ENCODE measurements at regions not wholly inside any gene's neighbourhood (a gene's known extent, or its start where the extent isn't known, plus 50 kb on each side); places are given as distances from the start of the nearest gene placed in this dataset.

- Mint-ChIP-seq H3K4me1 (peaks cover 18% of the 10 kb centered on the region), H3K27me3 (ENCODE audit: low read depth) (peaks cover 27% of the 10 kb centered on the region), H3K9me3 (no peaks in the 10 kb centered on the region), H3K36me3 (ENCODE audit: low read depth) (no peaks in the 10 kb centered on the region), H3K27ac (no peak overlapping the region), H3K4me3 (no peak overlapping the region)
- no peak for TF ChIP-seq CTCF (IDR thresholded peaks at IDR 0.05; ENCODE audit: unreplicated experiment in 3 of 3)
These were observed 137.7 kb upstream of the APCDD1 start for GRCh38 chr18:10316778-10317177.

- Mint-ChIP-seq H3K4me3 (no peak overlapping the region), H3K36me3 (ENCODE audit: low read depth) (no peaks in the 10 kb centered on the region)
These were observed 136.4 kb upstream of the APCDD1 start for GRCh38 chr18:10317864-10318690.

GRCh38 chr18:10318691-10318970 lies 135.8 kb upstream of the APCDD1 start:
- H3K4me3 Mint-ChIP-seq: no peak overlapping the region
- peaks cover 32% of the 10 kb centered on the region for H3K27me3 Mint-ChIP-seq (ENCODE audit: low read depth)
- no peaks in the 10 kb centered on the region for H3K9me3 Mint-ChIP-seq
- H3K36me3 Mint-ChIP-seq (ENCODE audit: low read depth): no peaks in the 10 kb centered on the region
- H3K27ac Mint-ChIP-seq: no peak overlapping the region
- peaks cover 18% of the 10 kb centered on the region for H3K4me1 Mint-ChIP-seq
- no peak for TF ChIP-seq CTCF (IDR thresholded peaks at IDR 0.05; ENCODE audit: unreplicated experiment in 3 of 3)

More at GRCh38 chr18:10317864-10318690, 136.4 kb upstream of the APCDD1 start:
- no peak overlapping the region for H3K27ac Mint-ChIP-seq
- peaks cover 18% of the 10 kb centered on the region for H3K4me1 Mint-ChIP-seq
- TF ChIP-seq CTCF (IDR thresholded peaks at IDR 0.05; ENCODE audit: unreplicated experiment in 3 of 3): no peak
- H3K27me3 Mint-ChIP-seq (ENCODE audit: low read depth): peaks cover 32% of the 10 kb centered on the region
- no peaks in the 10 kb centered on the region for H3K9me3 Mint-ChIP-seq

GRCh38 chr18:10319026-10319425 lies 135.4 kb upstream of the APCDD1 start:
- no peak for TF ChIP-seq CTCF (IDR thresholded peaks at IDR 0.05; ENCODE audit: unreplicated experiment in 3 of 3)
- Mint-ChIP-seq H3K27me3 (ENCODE audit: low read depth) (peaks cover 32% of the 10 kb centered on the region), H3K4me1 (peaks cover 18% of the 10 kb centered on the region), H3K4me3 (no peak overlapping the region), H3K36me3 (ENCODE audit: low read depth) (no peaks in the 10 kb centered on the region), H3K27ac (no peak overlapping the region), H3K9me3 (no peaks in the 10 kb centered on the region)

- Mint-ChIP-seq H3K27ac (peak overlapping the region in 2 of 3 experiments; percentile 32 to 59), H3K36me3 (ENCODE audit: low read depth) (no peaks in the 10 kb centered on the region), H3K27me3 (ENCODE audit: low read depth) (peaks cover 32% of the 10 kb centered on the region), H3K4me1 (peaks cover 10% of the 10 kb centered on the region), H3K4me3 (no peak overlapping the region), H3K9me3 (no peaks in the 10 kb centered on the region)
- no peak for TF ChIP-seq CTCF (IDR thresholded peaks at IDR 0.05; ENCODE audit: unreplicated experiment in 3 of 3)
These were observed 134.4 kb upstream of the APCDD1 start for GRCh38 chr18:10319914-10320600.

Data from nephron (organoid).